ENCODE measurements at regions not wholly inside any gene's neighbourhood (a gene's known extent, or its start where the extent isn't known, plus 50 kb on each side); places are given as distances from the start of the nearest gene placed in this dataset.

DNA sequence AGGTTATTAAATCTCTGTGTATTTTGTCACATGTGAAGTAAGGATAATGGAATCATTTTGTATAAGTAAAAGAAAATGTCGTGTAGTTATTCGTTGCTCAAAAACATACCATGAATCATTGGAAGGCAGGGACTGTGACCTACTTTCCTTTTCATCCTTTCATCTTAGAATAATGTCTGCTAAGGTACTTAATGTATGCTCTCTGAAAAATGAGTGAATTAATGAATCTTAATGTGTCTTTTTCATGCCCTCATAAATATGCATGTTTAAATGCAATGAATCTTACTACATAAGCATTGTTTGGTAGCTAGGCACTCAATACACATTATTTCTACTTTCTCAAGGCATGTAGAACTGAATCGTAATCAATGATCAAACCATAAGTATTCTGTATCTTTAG lies 343.9 kb downstream of the MAGEB5 start:
- TF ChIP-seq YY1 (IDR thresholded peaks at IDR 0.05; ENCODE audit: insufficient read depth, insufficient read length) (no peak), ZNF274 (IDR thresholded peaks at IDR 0.05; ENCODE audit: low read depth, low read length) (no peak), SUZ12 (IDR thresholded peaks at IDR 0.05; ENCODE audit: extremely low read depth, insufficient read depth, insufficient read length) (no peak)

All from NT2/D1 (cell line).